GM03348 (cell line): ENCODE measurements at regions not wholly inside any gene's neighbourhood (a gene's known extent, or its start where the extent isn't known, plus 50 kb on each side); places are given as distances from the start of the nearest gene placed in this dataset.
A peak's percentile ranks its signal among the peaks of the same experiment; 100 is the strongest.
"Not testable (repeated sequence)": the region's sequence is repeated elsewhere in the genome, so short reads cannot be mapped to it uniquely, and the experiment has no call there.

Source experiments
- DNase-seq: peaks from one replicate; pipeline ENCODE4 v3.0.0; 2012; ENCODE audit warnings: low spot score

DNA sequence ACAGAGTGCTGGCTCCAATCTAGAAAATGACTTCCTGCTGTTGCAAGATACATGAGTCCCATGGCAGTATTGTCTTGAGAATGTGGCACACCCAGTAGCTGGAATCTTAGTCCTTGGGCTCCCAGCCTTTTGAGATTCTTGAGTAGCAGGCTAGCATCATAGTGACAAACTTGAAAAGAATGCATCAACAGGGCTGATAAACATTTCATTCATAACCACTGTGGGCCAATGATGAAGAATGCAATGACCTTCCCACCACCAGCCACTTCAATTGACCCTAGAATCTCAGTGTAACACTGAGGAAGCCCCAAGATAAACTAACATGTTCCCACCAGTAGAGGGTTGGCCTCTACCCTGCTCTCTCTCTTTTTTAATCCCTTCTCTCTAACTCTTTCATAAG is 329.3 kb downstream of the GBA3 start:
- DNase-seq: peak; percentile 83

DNA sequence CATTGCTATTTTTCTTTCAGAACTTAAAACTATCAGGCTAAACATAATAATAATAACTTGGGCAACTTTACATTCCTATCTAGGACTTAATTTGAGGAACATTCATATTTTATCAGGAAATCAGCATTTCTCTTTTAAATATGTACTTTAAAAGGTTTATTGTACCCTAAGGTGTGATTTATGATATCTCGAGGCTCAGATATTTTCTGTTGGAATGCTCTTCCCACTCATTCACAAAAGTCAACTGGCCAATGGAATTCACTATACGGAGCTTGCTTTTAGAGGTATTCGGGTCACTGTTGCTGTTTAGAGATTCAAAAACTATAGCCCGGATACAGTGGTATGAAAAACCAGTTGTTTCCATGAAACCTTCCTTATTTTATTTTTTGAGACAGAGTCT is 328.3 kb downstream of the GBA3 start:
- DNase-seq: no peak

DNA sequence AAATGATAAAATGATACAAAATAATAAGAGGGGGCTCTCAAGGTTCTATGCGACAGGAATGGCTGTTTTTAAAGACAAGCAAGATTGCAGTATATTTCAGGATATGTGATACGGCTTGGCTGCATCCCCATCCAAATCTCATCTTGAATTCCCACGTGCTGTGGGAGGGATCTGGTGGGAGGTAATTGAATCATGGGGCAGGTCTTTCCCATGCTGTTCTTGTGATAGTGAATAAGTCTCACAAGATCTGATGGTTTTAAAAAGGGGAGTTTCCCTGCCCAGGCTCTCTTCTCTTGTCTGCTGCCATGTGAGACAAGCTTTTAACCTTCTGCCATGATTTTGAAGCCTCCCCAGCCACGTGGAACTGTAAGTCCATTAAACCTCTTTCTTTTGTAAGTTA is 327.7 kb downstream of the GBA3 start:
- not testable (repeated sequence) for DNase-seq

DNA sequence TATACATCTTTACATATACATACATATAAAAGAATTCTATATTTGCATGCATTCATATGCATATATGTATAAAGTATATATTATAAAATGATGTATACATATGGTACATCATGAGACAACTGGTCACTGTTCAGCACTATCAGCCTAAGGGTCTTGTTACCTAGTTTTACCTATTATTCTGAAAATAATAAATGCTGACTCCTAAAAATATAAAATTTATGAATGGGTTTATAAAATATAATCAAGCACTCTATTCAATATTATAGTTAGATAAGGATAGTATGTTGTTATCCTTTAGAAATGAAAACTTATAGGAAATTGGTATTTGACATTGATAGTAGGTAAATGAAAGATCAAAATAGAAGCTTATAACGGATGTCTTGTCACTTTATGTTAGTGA is 324.2 kb downstream of the GBA3 start:
- DNase-seq: no peak

DNA sequence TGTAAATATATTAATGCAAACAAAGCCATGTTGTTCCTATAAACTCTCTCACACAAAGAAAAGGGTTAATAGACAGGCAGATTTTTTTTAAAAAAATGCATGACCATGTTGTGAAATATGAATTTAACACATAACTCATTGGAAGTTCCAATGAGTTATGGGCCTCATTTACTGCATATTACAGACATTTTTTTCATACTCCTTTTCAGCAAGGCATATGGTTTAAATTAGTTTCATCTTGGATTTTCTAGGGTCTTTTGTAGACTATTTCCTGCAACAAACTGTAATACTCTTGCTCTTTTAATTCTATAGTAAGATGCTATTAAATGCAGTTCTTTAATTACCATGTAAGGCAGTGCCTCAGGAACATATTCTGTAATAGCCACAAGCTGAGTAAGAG is 323.1 kb downstream of the GBA3 start:
- DNase-seq: peak; percentile 8

DNA sequence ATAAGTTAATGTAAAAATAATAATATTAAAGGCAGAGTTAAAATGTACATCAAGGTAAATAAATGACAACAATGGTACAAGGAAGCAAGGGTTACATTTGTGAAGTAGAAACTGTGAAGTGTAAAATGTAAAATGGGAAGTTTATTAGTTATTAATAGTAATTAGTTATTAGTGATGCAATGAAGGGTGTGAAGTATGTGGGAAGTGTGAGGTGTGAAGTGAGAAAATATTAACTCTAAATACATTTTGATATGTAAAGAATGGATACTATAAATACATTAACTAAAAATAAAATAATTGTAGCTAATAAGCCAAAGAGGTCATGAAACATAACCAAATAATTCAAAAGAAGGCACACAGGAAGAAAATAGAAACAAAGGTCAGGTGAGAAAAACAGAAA is 316.4 kb downstream of the GBA3 start:
- no peak for DNase-seq

DNA sequence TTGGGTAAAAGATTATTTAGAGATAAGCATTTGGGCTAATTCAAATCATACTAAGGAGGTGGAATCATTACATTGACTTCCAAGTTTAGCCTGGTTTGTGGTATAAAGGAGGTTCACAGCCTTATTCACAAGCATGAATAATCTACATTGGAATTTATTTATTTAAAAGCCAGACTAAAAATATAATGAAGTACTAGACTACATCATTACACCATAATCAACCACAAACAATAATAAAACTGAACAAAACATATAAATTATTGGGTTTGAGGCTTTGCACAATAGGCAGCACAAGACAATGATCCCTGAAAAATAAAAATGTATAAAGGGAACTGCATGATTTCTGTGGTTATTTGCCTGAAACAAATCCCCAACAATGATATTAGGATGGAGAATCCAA is 314.0 kb downstream of the GBA3 start:
- DNase-seq: peak; percentile 62

DNA sequence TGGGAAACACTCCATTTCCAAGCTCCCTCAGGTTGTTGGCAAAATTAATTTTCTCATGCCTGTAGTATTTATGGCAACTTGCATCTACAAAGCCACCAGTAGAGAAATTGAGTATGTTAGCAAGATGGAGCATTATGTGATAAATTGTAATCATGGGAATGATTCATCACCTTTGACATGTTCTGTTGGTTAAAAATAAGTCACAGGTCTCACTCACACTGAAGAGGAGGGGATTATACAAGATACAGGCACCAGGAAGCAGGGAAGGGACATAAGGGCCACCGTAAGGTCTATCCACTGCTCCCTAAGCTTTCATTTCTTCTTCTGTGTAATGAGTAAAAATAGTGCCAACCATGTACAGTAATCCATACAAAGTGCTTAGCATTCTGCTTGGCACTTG is 313.0 kb downstream of the GBA3 start:
- no peak for DNase-seq

DNA sequence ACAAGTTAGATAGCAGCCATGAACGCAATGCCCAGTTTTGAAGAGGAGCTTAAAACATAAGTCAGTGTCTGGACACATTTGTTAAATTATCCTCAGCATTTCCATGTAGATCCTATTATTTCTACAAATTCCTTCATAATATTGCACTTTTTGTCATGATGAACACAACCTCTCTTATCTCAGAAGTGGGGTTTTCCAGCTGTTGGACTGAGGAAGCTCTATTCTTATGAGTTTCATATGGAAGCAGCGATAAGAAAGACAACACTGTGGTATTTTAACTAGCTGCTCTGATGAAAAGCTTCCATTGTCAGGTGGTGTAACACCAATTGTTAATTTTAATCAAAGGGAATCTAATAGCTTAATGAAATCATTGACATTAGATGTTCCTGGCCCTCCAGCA is 308.7 kb downstream of the GBA3 start:
- no peak for DNase-seq

DNA sequence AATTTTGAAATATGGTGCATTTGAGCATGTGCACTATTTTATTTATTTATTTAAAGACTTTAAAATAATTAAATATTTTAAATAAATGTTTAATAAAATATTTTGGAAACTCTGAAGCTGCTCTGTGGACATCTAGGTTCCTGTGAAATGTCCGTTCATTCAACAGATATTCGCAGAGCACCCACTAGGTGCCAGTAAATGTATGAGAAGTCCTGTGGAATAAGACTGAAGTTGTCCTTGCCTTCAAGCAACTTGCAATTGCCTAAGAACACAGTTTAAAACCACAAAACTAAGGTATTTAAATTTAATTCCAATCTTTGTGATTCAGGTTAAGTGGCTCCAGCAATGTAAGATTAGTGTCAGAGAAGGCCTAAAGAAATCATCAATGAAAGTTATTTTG is 306.7 kb downstream of the GBA3 start:
- no peak for DNase-seq

DNA sequence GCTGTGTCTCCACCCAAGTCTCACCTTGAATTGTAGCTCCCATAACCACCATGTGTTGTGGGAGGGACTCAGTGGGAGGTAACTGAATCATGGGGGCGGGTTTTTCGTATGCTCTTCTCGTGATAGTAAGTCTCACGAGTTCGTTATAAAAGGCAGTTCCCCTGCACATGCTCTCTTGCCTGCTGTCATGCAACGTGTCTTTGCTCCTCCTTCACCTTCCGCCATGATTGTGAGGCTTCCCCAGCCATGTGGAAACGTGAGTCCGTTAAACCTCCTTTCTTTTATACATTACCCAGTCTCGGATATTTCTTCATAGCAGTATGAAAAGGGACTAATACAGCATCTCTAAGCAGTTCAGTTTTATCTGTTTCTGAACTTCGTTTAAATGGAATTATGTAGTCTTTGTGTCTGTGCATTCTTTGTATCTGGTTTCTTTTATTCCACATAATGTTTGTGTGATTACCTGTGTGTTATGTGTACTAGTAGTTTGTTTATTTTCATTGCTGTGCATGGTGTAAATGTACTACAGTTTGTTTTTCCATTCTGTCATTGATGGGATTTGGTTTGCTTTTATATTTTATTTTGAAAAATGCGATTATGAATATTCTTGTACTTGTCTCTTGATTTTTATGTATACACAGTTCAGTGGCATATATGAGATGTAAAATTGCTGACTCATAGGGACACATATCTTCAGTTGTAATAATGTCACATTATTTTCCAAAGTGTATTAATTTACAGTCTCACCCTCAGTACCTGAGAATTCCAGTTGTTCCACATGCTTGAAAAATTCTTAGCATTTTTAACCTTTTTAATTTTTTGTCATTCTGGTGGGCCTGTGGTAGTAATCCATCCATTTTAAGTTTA is 304.9 kb downstream of the GBA3 start:
- no peak for DNase-seq

DNA sequence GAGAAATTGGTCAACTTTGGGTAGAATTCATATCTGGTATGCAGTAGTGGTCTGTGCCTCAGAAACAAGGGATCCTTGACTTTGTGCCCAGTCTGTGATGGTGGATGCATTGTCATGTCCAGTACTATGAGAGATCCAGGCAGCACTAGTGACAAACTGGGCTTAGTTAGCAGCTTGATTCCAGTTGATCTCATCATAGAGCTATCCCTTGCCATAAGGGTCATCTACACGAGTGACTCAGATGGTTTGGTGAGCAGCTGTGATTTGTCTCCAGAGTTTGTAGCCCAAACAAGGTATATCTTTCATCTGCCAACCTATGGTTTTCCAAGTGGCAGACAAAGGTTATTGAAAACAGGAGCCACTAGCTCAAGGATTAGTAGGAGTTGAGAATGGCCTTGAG is 298.8 kb downstream of the GBA3 start:
- DNase-seq: no peak

DNA sequence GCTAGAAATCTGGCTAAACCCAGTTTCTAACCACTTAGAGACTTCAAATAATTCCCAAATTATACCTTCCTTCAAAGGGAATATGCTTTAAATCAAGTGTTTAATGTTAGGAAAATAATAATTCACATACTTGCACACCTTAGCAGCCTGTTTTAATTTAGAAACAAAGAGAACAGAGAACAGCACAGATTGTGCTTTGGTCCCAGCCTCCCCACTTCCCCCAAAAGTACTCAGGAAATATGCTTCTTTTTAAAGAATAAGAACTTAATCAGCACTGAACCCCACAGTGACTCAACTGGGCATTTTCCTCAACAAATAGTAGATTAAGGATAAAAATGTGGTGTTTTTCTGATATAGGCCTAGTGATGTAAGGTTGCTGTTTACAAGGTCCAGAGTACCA is 295.8 kb downstream of the GBA3 start:
- DNase-seq: no peak

DNA sequence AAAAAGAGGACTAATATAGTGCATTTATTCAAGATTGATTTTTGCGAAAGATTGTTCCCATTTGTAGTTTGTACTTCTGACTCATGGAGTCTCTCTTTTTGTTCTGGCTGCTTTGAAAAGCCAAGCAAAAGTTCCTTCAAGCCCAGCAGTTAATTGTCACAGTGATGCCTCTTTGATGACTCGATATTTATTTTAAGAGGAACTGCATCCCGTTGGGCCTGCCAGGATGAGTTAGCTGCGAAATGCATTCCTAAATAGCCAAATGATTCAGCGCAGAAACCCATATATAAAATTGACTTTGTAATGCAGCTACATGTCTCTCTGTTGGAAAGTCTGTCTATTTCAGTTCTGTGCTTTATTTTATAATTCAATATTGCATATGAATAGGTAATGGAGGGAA is 295.1 kb downstream of the GBA3 start:
- peak; percentile 34 for DNase-seq

DNA sequence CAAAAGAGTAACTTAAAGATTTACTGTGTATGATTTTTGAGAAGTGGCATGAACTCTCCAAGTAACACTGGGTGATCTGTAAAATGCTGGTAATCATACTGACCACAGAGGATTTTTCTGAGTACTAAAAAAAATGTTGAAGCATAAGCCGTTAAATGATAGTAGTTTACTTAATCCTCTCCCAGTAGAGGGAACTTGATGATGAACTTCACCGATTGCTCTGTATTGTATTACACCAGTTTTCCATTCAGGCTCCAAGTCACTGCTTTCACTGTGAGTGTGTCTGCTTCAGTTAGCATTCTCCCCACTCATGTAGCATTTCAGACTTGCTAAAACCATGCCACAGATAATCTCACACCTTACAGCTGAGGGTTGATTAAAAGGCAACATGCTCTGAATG is 294.1 kb downstream of the GBA3 start:
- no peak for DNase-seq

DNA sequence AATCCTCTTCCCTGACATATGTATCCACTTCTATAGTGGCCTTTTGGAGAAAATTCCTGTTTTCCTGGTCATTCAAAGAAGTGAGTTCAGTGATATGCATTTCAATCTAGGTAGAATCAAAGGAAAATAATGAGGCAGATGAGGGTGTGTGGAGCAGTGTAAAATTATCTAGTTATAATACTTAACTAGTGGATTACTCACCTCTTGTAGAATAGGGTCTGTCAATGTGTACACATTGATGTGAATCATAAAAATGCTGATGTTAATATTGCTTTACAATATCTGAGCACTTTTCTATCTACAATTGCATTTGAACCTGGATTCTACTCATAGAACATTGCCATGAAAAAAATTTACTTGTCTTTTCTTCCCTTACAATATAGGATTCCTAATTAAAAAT is 293.5 kb downstream of the GBA3 start:
- DNase-seq: no peak

DNA sequence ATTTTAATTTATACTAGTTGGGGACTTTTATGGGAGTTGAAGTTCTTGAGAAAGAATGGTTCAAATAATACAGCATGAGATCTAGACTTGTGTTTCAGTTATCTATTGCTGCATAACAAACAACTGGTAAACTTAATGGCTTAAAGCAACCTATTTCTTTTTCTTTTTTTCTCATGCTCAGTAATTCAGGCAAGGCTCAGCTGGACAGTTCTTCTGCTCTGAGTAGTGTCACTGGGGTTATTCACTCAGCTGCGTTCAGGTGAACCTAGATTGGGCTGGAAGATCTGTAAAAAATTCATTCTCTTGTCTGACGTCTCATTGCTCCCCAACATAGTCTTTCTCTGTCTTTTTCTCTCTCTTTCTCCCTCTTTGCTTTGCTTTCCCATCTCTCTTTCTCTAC is 291.7 kb downstream of the GBA3 start:
- no peak for DNase-seq

DNA sequence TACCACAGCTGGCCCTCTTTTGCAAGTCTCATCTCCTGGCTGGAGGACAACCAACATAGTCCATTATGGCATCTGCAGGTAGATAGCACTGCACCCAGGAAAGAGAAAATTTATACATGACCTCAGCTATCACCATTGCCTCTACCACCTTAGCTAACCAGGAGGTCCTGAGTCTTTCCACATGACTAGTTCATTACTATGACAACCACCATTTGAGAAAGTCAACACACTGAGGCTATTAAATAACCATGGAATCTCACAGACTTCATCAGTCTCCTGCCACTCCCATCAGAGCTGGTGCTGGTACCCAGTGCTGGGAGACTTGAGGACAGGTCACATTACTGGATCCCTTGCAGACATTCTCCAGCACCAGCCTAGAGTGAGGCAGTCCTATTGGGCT is 285.9 kb downstream of the GBA3 start:
- DNase-seq: no peak

DNA sequence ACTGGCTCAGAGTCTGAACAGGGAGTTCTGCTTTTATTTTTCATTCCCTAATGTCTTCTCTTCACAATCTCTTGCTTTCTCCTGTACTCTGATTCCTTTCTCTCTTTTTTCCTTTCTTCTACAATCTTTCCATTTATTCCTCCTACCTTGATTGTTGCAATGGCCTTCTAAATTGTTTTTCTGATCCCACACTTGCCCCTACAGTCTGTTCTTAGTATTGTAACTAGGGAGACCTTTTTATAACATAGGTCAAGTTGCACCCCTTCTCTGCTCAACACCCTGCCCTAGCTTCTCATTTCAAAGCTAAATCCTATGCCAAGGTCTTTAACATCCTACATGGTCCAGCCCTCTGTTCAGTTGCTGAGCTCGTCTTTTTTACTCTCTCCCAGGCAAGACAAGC is 277.9 kb downstream of the GBA3 start:
- DNase-seq: no peak

DNA sequence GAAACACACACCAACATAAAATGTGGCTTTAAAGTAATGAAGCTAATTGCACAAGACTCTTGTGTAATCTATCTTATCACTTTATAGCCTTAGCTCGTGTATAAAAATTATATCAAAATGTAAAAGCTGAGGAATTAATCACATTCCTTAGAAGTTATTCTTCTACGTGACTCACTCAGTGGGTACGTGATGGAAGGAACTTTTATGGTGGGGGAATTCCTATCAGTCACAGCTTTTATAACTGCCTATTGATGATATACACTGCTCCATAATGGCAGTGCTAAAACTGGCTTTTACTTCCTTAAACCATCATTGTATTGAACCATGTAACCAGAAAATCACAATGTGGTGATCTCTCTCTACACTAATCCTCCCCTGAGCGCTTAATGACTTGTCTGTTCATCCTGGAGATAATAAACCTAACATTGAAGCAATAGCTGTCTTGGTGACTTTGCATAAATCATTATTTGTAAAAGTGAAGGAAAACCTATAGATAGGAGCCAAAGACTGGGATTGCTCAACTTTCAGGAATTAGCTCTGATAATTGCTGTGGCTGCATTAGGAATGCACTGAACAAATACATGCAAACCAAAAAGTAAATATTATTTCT is 276.7 kb downstream of the GBA3 start:
- peak; percentile 22 for DNase-seq

DNA sequence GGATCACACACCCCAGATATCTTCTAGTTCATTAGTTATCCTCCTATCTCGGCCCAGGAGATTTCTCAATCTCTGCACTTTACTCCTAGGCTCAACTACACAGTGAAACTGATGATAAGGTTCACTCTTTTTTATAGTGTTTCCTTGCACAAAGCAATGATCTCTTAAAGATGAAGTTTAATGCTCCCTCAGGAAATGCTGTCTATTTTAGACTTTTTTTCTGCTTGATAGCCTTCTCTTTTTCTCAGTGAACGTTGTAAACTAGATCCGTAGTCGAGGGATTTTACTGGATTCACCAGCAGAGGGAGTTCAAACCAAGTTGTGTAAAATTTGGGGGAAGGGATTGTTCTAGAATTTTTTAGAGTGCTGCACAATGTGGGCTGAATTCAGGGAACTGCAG is 269.6 kb downstream of the GBA3 start:
- peak; percentile 26 for DNase-seq

DNA sequence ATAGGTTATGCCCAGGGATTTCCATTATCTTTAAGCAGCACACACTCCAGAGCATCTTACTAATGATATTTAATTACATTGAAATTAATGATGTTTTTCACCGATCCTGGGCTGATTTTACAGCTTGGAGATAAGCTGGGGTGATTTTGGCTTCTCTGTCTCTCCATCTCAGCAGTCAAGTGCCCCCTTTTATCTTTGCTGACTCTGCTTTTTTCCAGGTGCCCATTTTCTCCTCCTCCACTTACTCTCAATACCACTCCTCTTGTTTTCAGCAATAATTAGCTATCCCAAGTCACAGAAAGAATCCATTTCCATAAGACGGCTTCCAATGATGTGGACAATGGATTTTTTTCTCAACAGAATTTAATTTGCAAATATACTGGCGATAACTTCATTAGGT is 266.7 kb downstream of the GBA3 start:
- DNase-seq: no peak

DNA sequence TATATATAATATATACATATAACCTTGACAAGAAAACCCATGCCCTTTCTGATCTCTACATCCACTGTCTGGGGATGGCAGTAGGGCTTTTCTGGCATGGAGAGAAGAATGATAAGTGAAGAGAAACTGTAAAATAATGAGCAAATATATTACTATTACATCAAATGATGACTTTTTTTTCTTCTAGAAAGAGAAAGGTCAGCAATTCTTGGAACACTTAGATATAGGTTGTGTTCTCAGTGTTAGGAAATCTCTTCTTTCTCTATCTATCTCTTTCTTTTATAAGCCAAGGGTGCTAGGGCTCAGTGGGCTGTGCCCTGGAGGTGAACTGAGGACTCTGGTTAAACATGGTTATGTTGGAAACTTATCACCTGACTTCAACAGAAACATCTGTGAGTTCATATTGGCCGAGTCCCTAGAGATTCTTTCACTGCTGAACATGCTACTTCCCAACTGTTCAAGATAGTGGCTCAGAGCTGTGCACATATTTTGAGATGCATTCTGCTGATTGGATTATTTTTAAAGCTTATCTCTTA is 265.1 kb downstream of the GBA3 start:
- DNase-seq: no peak
